Endodermal cell (in vitro differentiated cells): ENCODE measurements at regions not wholly inside any gene's neighbourhood (a gene's known extent, or its start where the extent isn't known, plus 50 kb on each side); places are given as distances from the start of the nearest gene placed in this dataset.

Experiments used
- DNase-seq: peaks from one replicate; pipeline ENCODE4 v3.0.0-alpha.2; 2017
- H3K27ac ChIP-seq: 2 replicates; pipeline ENCODE4 v1.5.1; 2013; ENCODE audit warnings: mild to moderate bottlenecking, low read depth, low read length, moderate library complexity
- H3K27me3 ChIP-seq: 2 replicates; pipeline ENCODE4 v1.6.1; 2013; ENCODE audit warnings: mild to moderate bottlenecking, low read length, moderate library complexity; ENCODE audit not compliant: insufficient read depth, control insufficient read depth, poor library complexity, severe bottlenecking
- H3K36me3 ChIP-seq: 2 replicates; pipeline ENCODE4 v1.7.0; 2013; ENCODE audit warnings: mild to moderate bottlenecking, low read length, moderate library complexity; ENCODE audit not compliant: control insufficient read depth, insufficient read depth
- H3K4me1 ChIP-seq: one replicate; pipeline ENCODE4 v1.7.0; 2013; ENCODE audit warnings: low read length; ENCODE audit not compliant: control insufficient read depth, insufficient read depth
- H3K4me3 ChIP-seq: 2 replicates; pipeline ENCODE4 v1.5.1; 2013; ENCODE audit warnings: mild to moderate bottlenecking, low read length, moderate library complexity
- H3K9ac ChIP-seq: 2 replicates; pipeline ENCODE4 v1.6.1; 2013; ENCODE audit warnings: mild to moderate bottlenecking, low read length, moderate library complexity; ENCODE audit not compliant: poor library complexity, severe bottlenecking; ENCODE audit errors: extremely low read depth
- H3K9me3 ChIP-seq: 2 replicates; pipeline ENCODE4 v1.6.1; 2013; ENCODE audit warnings: mild to moderate bottlenecking, low read length, moderate library complexity; ENCODE audit not compliant: control insufficient read depth
- H3K27ac Mint-ChIP-seq: 2 replicates; pipeline ENCODE4 v1.8.0; 2020; ENCODE audit warnings: mixed read lengths
- H3K27me3 Mint-ChIP-seq: 2 replicates; pipeline ENCODE4 v1.8.0; 2021; ENCODE audit warnings: mild to moderate bottlenecking, mixed read lengths; ENCODE audit not compliant: insufficient read depth
- H3K36me3 Mint-ChIP-seq: 2 replicates; pipeline ENCODE4 v1.8.0; 2020; ENCODE audit warnings: low read depth, mixed read lengths
- H3K4me1 Mint-ChIP-seq: 2 replicates; pipeline ENCODE4 v1.8.0; 2020; ENCODE audit warnings: mixed read lengths
- H3K4me3 Mint-ChIP-seq: 2 replicates; pipeline ENCODE4 v1.8.0; 2020; ENCODE audit warnings: mild to moderate bottlenecking, moderate library complexity, mixed read lengths
- H3K9me3 Mint-ChIP-seq: 2 replicates; pipeline ENCODE4 v1.8.0; 2020; ENCODE audit warnings: mild to moderate bottlenecking, mixed read lengths
- CTCF ChIP-seq: fragments of 200-600 bp; sonication (generic); conservative IDR thresholded peaks from 2 replicates; pipeline ENCODE4 v1.5.0; 2021; ENCODE audit warnings: antibody characterized with exemption, mild to moderate bottlenecking
- WGBS, 2 experiments: methylation state at CpG; one replicate each; pipeline versions ENCODE4 v1.1.5 to v1.1.7; 2013; ENCODE audit warnings: missing lambda C conversion rate in 2 of 2, mixed read lengths in 1 of 2; ENCODE audit not compliant: insufficient coverage in 1 of 2, insufficient read length in 1 of 2; 5-methylcytosine and 5-hydroxymethylcytosine counted together

GRCh38 chr15:96625256-96625655 is 294.8 kb downstream of the NR2F2 start:
- Histone ChIP-seq H3K36me3 (no peaks in the 10 kb centered on the region), H3K27me3 (no peaks in the 10 kb centered on the region), H3K9ac (no peak overlapping the region), H3K9me3 (no peaks in the 10 kb centered on the region), H3K4me1 (peaks cover 5% of the 10 kb centered on the region), H3K4me3 (no peak overlapping the region), H3K27ac (no peak overlapping the region)
- H3K4me3 Mint-ChIP-seq, result no peak overlapping the region
- peaks cover 15% of the 10 kb centered on the region for H3K4me1 Mint-ChIP-seq
- WGBS, 2 experiments, result 92 to 96% methylated on average over 4 of the region's 4 CpGs
- TF ChIP-seq CTCF, result no peak
- H3K36me3 Mint-ChIP-seq, result no peaks in the 10 kb centered on the region
- H3K9me3 Mint-ChIP-seq, result no peaks in the 10 kb centered on the region
- no peak for DNase-seq
- H3K27me3 Mint-ChIP-seq, result no peaks in the 10 kb centered on the region
- no peak overlapping the region for H3K27ac Mint-ChIP-seq

DNA sequence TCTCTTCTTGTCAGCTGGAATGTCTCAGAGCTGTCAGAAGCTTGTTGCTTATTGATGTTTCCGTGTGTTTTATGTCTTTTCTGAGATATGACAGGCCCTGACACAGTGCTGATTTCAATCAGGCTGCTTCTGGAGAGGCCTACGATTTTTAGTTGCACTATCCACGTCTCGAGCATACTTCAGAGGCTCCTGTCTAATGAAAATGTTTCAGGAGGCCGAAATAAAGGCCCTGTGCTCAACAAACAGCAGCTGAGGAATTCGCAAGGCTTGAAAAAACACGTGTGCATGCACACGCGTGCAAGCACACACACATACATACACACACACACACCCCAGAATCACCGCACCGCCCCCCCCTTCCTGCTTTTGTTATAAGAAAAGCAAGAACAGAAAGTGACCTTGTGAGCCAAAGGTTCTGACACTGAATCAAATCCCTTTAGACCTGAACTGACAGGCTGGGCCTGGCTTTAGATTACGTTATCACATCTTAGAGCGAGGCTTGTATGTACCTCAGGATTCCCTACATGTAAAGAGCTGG is 296.6 kb downstream of the NR2F2 start:
- Mint-ChIP-seq H3K4me3 (no peak overlapping the region), H3K36me3 (no peaks in the 10 kb centered on the region), H3K27ac (peak overlapping the region; percentile 74), H3K4me1 (peaks cover 14% of the 10 kb centered on the region), H3K9me3 (no peaks in the 10 kb centered on the region), H3K27me3 (no peaks in the 10 kb centered on the region)
- H3K27ac ChIP-seq, result peak overlapping the region; percentile 29
- 86 to 87% methylated on average over 7 to 13 of the region's 13 CpGs for WGBS, 2 experiments
- H3K36me3 ChIP-seq, result no peaks in the 10 kb centered on the region
- no peak for TF ChIP-seq CTCF
- H3K9ac ChIP-seq, result no peak overlapping the region
- no peak overlapping the region for H3K4me3 ChIP-seq
- peaks cover 5% of the 10 kb centered on the region for H3K4me1 ChIP-seq
- H3K9me3 ChIP-seq, result no peaks in the 10 kb centered on the region
- no peaks in the 10 kb centered on the region for H3K27me3 ChIP-seq
- peak; percentile 43 for DNase-seq

DNA sequence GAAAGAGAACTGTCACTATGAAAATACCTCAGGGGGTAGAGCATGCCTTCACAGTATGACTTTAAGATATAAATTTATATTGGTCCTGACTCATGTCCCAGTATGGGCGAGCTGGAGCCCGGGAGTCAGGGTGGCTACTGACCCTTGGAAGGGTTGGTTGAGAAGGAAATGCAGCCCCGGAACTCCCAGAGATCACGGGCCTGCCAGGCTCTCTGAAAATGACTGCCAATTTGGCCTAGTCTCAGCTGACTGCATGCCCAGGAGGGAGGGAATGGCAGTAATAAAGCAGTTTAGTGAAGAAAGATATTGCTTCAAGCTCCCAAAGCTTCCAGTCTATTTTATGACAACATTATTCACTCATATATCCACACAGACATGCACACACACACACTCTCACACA is 299.0 kb downstream of the NR2F2 start:
- WGBS, 2 experiments, result 89% methylated on average over 4 of the region's 4 CpGs; no CpG with 5 or more reads in 1 of the 2 experiments
- no peaks in the 10 kb centered on the region for H3K27me3 Mint-ChIP-seq
- H3K27ac Mint-ChIP-seq, result no peak overlapping the region
- Histone ChIP-seq H3K27ac (no peak overlapping the region), H3K4me1 (peaks cover 2% of the 10 kb centered on the region), H3K36me3 (no peaks in the 10 kb centered on the region), H3K27me3 (no peaks in the 10 kb centered on the region), H3K9ac (no peak overlapping the region), H3K4me3 (no peak overlapping the region), H3K9me3 (no peaks in the 10 kb centered on the region)
- no peak for DNase-seq
- no peak for TF ChIP-seq CTCF
- H3K4me1 Mint-ChIP-seq, result peaks cover 9% of the 10 kb centered on the region
- H3K4me3 Mint-ChIP-seq, result no peak overlapping the region
- H3K36me3 Mint-ChIP-seq, result no peaks in the 10 kb centered on the region
- H3K9me3 Mint-ChIP-seq, result no peaks in the 10 kb centered on the region
